Choroid plexus epithelial cell (primary cell): ENCODE measurements at regions not wholly inside any gene's neighbourhood (a gene's known extent, or its start where the extent isn't known, plus 50 kb on each side); places are given as distances from the start of the nearest gene placed in this dataset.

Source experiments
- DNase-seq: peaks from one replicate; pipeline ENCODE4 v3.0.0-alpha.2; 2010; ENCODE audit warnings: low read depth
- H3K4me3 ChIP-seq: 2 replicates; pipeline ENCODE4 v1.5.1; 2011; ENCODE audit warnings: low read depth, mild to moderate bottlenecking, control low read depth, low read length, moderate library complexity
- CTCF ChIP-seq: conservative IDR thresholded peaks from 2 replicates; pipeline ENCODE4 v1.5.1; 2011; ENCODE audit warnings: low read depth, mild to moderate bottlenecking, control low read depth, inconsistent platforms, low read length, moderate library complexity

GRCh38 chr3:110815008-110815583, 256.5 kb upstream of the NECTIN3 start:
- peak; percentile 81 for DNase-seq
- TF ChIP-seq CTCF: no peak
- no peak overlapping the region for H3K4me3 ChIP-seq

- TF ChIP-seq CTCF: no peak
- H3K4me3 ChIP-seq: no peak overlapping the region
- DNase-seq: peak; percentile 12
Measured at GRCh38 chr3:110816008-110816407, 255.6 kb upstream of the NECTIN3 start.

GRCh38 chr3:110821586-110821985, 250.0 kb upstream of the NECTIN3 start:
- H3K4me3 ChIP-seq: no peak overlapping the region
- DNase-seq: peak; percentile 11
- TF ChIP-seq CTCF: no peak

- no peak for DNase-seq
- no peak for TF ChIP-seq CTCF
- no peak overlapping the region for H3K4me3 ChIP-seq
Measured at GRCh38 chr3:110822971-110823370, 248.6 kb upstream of the NECTIN3 start.

GRCh38 chr3:110846971-110847370, 224.6 kb upstream of the NECTIN3 start:
- DNase-seq: no peak
- TF ChIP-seq CTCF: no peak
- no peak overlapping the region for H3K4me3 ChIP-seq

GRCh38 chr3:110849064-110849463, 222.6 kb upstream of the NECTIN3 start:
- DNase-seq: no peak
- TF ChIP-seq CTCF: no peak
- H3K4me3 ChIP-seq: no peak overlapping the region

GRCh38 chr3:110851736-110852135, 219.9 kb upstream of the NECTIN3 start:
- no peak for TF ChIP-seq CTCF
- no peak for DNase-seq
- no peak overlapping the region for H3K4me3 ChIP-seq
